ENCODE measurements at regions not wholly inside any gene's neighbourhood (a gene's known extent, or its start where the extent isn't known, plus 50 kb on each side); places are given as distances from the start of the nearest gene placed in this dataset.
"Not testable (repeated sequence)": the region's sequence is repeated elsewhere in the genome, so short reads cannot be mapped to it uniquely, and the experiment has no call there.

DNA sequence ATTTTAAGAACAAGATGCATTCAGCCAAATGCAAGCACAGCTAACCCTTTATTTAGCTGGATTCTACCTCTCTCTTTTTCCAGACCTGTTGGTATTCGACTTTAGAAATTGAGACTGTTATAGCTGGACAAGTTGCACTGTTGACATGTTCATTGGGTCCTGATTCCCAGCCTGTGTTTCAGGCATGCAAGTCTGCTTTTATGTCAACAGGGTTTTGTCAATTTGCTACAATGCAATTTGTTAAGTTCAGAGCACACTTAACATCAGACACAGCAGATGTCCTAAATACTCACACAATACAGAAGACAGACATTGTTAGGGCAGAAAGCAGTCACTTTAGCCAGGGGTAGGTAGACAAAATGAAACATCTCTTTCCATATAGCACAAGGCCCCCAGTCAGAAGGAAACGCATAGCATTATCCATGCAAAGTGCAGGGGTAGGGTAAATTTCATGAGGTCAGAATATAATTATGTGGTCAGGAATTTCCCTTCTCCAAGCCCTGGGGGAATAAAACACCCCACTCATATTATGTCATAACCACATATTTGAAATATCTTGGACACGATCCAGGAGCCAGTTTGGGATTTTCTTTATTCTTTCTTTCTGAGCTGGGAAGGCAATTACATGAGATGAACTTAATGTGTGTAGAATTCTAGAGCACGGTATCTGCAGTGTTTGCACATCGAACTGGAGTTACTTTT is 504.1 kb downstream of the NTRK3 start:
- no peak for FAIRE-seq

DNA sequence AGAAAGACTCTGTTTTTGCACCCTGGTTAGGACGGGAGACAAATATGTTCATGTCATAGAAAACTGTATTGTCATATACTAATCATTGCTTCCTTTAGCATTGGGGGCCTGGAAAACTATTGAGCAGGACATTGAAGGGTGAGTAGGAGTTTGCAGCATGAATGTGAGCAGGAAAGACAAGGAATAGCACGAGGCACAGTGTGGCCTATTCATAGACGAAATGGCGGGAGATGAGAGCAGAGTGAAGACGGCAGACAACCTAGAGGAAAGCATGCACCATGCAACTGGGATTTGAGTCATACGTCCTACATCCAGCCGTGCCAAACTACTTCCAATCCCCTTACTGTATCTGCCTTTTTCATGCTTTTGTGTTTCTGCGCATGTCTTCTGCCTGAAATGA is 508.1 kb downstream of the NTRK3 start:
- FAIRE-seq: no peak

DNA sequence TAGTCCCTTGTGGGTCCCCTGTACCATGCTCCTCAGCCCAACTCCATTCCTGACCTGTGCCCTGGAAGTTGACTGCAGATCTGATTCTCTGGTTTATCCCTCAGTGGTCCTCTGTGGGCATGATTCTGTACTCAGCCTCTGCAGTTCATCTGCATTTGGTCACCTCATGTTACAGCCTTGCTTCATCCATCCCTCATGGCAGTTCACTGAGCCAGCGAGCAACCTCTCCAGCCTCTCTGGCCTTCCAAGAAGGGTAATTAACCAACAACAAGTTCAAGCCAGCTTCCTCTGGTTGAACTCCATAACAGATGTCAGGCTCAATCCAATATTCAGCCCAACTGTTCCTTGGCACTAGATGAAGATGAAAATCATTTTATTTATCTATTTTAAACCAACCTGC is 509.5 kb downstream of the NTRK3 start:
- no peak for FAIRE-seq

DNA sequence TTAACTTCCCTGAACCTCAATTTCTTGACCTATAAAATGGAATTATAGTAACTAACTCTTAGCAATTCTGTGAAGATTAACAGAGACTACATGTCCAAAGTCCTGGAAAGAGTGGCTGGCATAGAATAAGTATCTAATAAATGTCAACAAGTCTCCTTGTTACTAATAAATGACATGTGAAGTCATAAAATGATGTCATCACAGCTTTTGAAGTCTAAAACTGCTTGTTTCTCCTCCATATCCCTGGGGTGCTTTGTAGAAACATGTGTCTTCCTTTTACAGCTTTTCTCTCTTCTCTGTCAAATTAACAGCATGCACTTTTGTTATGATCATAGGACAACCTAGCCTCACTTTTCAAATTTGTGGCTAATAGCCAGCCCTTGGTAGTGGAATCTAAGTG is 510.2 kb downstream of the NTRK3 start:
- FAIRE-seq: peak; percentile 92

DNA sequence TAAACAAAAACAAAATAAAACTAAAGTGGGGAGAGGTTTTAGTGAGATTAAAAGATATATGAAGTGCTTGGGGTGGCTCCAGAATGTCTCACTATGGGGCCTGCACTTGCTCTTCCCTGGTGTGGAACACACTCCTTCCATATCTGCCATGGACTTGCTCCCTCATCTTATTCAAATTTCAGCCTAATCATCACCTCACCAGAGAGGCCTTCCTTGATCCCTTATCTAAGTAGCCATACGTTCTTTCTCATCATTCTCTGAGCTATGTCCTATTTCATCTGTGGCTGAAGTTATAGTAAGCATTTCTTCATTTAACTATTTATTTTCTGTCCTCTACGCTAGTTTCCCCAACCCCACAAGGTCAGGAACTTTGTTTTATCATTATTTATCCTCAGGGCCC is 511.7 kb downstream of the NTRK3 start:
- FAIRE-seq: no peak

DNA sequence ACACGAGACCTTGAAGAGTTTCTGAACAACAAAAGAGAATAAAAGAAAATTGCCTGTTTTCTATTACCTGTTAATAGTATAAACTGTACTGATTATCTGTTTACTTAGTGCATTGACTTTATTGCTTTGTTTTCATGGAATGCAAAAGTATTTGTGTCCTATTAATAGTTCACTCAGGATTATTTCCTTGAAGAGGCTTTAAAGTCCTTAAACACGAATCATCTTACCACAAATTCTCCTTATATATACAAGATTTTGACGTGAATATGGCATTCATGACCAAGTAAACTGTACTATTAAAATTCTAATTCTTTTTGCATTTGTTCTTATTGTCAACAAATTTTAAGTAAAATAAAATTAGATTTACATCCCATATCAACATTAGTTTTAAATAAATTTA is 513.0 kb downstream of the NTRK3 start:
- FAIRE-seq: peak; percentile 31

DNA sequence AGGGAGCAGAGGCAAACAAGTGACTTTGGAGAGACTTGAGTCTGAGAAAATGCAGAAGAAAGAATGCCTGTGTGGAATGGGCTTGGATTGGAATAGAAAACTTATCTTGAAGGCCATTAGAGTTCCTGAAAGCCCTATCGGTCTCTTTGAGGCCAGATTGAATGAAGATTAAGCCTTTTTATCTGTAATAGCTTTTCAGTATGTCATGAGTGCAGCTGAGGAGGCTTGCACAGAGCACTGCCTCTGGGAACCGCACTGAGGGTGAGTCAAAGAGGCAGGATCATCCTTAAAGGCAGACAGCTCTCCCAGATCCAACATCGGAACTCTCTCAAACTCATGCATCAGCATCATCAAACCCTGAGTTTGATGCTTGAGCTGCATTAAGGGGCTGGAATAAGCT is 515.2 kb downstream of the NTRK3 start:
- no peak for FAIRE-seq

DNA sequence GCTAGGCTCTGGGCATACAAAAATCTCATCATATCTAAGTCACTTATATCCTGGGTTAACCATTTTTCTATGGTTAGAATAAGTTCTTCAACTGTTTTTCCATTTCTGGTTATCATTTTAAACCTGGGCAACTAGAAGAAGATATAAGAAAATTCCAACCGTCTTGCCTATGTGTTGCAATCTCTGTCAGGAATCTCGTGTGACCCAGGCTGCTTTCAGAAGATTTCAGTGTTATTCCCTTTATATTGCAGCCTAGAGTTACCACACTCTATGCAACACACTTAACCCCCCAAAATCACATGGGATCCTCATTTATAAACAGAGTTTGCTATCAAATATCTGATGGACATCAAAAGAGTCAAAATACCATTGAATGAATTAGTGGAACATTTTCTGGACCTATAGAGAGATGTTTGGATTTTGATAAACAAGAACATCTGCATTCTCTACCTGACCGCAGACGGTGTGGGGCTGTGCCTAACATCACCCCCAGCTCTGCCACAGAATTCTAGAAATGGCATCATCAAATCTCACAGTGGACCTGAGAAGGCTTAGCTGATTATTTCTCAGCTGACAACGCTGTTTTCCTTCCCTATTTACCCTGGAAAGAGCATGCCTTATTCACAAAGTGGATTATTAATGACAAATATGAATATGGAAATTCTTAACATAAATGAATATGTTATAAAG is 515.7 kb downstream of the NTRK3 start:
- no peak for FAIRE-seq

DNA sequence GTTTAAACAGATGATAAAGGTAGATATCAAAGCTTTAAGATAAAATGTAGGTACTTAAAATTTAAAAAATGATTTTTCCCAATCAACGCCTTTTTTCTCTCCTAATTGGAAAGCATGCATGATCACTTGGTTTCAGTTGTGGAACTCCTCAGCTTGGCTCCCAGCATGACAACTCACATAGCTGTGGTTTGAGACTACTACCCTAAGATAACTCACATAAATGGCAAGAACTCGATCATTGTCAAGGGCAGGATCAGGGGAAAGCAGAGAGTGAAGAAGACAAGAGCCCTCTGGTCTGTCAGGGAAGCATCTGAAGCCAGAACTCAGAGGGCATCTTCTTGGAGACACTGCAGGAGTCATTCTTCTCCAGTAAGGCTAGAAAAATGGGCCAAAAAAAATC is 516.7 kb downstream of the NTRK3 start:
- FAIRE-seq: no peak

DNA sequence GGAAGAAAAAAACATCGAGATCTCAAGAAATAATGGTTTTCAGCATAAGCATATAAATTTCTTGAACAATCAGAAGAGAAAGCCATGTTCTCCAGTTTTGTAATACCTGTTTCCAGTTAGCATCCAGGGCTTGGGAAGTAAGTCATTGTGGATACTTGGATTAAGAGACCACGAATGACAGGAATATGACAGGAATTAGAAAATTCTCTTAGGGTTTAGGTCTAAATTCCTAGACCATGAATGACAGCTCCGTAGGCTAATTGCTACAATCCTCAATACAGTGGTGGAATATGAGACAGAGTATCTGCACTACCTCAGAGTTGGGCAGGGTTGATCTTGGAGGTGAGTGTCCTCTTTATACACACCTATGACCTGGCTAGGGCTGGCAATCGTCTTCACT is 517.5 kb downstream of the NTRK3 start:
- FAIRE-seq: no peak

DNA sequence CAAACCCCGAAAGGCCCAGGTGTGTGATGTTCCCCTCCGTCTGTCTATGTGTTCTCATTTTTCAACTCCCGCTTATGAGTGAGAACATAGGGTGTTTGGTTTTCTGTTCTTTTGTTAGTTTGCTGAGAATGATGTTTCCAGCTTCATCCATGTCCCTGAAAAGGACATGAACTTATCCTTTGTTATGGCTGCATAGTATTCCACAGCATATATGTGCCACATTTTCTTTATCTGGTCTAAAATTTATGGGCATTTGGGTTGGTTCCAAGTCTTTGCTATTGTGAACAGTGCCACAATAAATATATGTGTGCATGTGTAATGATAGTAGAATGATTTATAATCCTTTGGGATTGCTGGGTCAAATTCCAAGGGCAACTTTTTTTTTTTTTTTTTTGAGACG is 519.1 kb downstream of the NTRK3 start:
- not testable (repeated sequence) for FAIRE-seq

DNA sequence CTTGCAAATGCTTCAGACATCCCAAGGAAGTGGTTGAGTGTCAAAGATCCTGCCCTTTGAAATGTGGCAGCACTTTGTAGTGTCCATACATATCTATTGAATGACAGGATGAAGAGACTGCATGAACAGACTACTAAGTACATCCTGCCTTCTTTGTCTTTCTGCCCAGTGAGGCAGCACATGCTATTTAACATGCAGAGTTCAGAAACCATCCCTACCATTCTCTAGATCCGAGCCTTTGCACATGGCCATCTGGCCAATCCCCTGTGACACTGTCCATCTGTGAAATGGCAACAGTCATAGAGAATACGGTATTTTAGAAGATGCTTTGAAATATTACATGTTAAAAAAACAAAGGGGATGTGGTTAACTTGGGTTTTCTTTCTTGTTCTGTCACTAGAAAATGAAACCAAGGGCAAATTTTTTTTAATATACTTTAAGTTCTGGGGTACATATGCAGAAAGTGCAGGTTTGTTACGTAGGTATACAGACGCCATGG is 519.6 kb downstream of the NTRK3 start:
- no peak for FAIRE-seq

DNA sequence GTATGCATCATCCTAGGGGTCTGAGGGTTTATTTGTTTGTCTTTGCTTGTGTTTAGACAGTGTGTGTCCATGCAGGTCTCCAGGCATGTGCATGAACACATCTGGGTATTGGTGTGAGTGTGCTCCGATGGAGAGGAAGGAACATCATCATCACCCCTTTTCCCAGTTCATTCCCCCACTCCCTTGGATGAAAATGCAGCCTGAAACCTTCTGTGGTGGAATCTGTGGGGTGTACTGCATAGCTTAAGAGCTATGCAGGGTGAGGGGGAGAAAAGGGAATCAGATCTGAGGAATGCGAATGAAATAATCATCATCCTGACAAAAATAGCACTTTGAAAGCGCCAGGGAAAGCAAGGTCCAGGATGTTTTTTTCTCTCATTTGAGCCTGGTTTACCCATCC is 520.1 kb downstream of the NTRK3 start:
- no peak for FAIRE-seq

DNA sequence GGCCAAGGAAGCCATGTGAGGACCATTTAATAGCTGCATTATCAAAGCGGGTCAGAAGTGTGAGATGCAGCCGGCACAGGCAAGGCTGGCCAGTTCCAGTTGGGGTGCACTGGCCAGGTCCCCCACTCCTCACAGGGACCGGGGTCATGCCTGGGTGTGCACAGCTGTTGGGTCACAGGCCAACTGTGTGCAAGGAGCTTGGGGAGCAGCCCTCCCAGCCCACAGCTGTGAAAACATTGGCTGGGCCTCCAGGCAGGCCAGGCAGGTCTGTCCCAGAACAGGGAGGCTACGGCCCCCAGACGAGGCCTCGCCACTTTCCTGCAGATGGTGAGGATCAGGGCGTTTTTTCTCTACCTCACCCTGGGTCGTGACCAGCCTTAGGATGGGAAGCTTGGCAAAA is 521.0 kb downstream of the NTRK3 start:
- no peak for FAIRE-seq

DNA sequence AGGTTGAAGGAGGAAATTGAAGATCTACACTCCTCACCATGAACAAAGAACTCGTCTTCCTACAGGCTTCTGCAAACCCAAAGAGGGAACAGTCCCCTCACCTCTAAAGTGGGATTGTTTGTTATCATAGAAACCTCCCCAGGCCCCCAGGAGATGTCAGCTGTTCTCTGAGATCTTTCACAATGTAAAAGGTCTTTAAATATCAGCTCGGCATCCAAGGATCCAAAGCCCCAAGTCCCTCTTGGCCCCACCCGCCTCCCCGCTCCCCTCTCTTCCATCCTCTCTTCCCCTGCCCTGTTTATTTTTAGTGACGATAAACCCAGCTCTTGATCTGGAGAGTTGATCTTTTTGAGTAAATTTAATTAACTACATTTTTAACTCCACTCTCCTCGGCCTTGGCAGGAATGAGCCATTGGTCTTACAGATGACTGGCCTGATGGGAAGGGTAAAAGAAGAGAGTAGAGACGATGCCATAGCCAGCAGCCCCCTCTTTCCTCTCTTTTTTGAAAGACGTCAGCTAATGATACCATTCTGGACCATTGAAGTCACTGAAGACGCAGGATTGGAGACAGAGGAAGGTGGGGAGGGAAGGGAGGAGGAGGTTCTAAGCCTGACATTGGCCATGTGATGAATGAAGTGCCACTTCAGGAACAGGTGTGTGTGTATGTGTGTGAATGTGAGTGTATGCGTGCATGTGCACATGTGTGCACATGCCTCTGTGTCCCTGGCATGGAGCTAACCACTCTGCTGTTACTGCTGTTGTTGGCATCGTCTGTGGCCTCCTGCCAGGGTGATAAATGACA is 521.8 kb downstream of the NTRK3 start:
- FAIRE-seq: no peak

DNA sequence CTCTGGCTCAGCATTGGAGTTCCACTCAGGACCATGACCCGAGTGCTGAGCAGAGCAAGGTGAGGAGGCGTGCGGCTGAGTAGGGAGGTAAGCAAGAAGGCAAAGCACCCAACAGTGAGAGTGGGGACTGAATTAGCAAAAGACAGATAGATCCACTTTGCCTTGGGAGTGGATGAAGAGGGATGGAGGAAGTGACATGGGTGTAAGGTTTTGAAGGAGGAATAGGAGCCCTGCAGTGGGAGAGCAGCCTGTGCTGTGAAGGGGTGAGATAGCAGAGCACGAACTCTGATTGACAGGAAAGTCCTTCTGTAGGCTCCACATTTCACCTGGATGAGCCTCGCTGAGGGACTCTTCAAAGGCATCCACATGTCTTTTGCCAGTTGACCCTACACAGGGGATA is 522.6 kb downstream of the NTRK3 start:
- FAIRE-seq: no peak

DNA sequence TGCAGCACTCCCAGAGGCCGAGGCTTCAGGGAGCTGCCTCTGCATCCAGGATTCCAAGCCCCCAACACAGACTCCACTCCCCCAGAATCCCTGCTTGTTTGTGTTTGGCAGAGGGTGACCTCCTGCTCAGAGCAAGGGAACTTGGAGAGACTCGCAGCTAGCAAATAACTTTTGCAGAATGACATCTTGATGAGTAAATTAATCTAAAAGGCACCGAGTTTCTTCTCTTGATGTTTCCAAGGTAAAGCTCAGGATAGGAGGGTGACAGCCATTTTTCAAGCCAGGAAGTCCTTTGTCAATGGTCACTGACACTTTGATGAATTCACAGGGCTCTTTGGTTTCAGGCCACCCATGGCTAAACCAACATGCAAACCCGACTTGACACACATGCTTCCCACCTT is 523.0 kb downstream of the NTRK3 start:
- FAIRE-seq: no peak

DNA sequence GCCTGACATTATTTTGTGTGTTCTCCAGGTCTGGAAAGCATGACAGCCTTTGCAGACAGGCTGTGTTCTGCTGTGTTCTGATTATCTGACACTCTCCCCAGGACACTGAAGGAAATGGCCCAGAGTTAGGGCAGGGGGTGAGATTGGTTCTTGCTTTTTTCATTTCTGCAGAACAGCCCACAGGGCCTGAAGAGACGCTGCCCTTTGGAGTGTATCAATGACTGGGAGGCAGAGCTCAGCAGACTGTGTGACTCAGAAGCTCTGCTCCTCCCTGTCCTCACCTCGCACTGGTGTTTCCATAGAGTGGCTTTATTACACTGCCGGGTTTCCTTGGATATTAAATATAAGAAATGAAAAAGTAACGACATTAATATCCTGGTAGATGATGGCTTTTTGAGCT is 523.6 kb downstream of the NTRK3 start:
- FAIRE-seq: no peak

DNA sequence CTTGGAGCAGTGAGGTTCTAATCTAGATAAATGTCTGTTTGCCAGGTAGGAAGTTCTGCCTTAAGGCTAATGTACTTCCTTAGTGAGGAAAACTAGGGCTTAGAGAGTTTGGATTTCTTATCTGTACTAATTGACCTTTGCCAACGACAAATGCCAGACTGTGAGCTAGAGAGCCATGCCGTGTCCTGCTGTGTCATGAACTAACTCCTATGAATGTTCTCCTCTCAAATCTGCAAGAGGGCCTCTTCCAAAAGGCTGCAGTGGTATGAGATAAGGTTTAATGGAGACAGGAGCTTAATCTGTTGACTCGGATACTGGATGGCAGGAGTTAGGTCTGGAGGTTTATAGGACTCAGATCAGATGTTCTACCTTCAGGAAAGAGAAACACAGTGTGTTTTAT is 524.9 kb downstream of the NTRK3 start:
- FAIRE-seq: no peak

DNA sequence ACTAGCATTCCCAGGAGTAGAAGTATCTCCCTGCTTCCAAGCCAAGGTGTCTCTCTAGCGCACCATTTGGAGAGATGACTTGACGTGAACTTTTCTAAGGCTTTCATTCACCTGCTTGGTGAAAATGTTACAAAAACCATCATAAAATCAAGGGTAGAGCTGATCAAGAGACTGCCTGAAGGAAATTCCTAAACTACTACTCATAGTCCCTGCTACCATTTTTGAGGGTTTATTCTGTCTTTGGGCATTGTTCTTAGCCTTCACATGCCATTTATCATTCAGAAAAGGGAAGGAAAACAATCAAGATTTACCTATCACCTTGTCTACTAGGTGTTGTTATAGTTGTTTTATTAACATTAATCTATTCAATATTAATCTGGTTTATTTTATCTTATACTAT is 525.8 kb downstream of the NTRK3 start:
- no peak for FAIRE-seq

DNA sequence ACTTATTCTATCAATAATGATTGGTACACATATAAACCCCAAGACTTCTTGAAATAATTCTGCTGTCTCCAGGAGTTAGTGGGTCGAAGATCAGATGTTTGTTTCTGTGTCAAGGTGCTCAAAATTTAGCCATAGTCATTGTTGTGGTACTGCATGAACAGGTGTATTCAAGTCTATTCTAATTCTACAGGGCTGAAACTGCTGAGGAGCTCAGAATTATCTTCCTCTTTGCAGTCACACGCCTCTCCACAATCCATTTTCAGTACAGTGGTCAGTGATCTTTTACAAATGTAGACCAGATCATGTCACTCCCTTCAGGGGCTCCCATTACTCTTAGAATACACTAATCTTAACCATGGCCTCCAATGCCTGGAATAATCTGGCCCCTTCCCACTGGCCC is 527.5 kb downstream of the NTRK3 start:
- FAIRE-seq: no peak

DNA sequence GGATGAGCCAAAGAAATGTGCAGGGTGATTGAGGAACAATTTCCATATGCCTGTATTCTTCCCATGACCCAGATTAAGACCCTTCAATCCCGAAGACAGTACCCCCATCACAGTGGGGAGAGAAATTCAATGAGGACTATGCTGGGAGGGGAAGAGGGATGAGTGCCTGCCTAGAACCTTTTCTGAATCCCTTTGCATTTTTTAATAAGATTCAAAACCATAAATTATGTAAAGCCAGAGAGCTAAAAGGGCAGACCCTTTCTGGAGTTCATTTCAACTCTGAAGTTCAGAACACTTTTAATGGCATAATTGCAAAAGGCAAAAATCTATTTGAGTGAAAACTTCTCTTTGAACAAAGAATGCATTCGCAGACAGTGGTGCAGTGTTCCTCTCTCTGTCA is 529.5 kb downstream of the NTRK3 start:
- no peak for FAIRE-seq

DNA sequence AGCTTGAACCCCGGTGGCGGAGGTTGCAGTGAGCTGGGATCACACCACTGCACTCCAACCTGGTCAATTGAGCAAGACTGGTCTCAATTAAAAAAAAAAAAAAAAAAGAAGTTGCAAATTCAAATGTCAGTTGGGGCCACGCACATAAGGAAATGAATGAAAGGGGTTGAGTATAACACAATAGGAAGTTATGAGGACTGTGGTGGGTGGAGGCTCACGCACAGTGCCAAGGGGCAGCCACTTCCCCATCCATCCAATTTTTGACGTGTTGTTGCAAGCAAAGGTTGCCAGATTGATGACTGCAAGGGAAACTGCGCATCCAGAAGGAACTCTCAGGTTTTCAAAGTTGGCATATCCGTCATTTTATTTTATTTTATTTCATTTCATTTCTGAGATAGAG is 532.2 kb downstream of the NTRK3 start:
- no peak for FAIRE-seq

Data from endometrium (tissue), 2 donors.